K562 (cell line): ENCODE measurements at regions not wholly inside any gene's neighbourhood (a gene's known extent, or its start where the extent isn't known, plus 50 kb on each side); places are given as distances from the start of the nearest gene placed in this dataset.

Experiments
- EP300 ChIP-seq: IDR thresholded peaks from 2 replicates; pipeline ENCODE4 v1.6.1; 2012; ENCODE audit warnings: low read length, improper control_type of control experiment
- HCFC1 ChIP-seq: IDR thresholded peaks from 2 replicates; pipeline ENCODE4 v1.6.1; 2012; ENCODE audit warnings: low read depth, low read length, improper control_type of control experiment
- MBD2 ChIP-seq: sonication (generic); IDR thresholded peaks from 2 replicates; pipeline ENCODE4 v1.6.1; 2016; ENCODE audit warnings: low read depth, borderline replicate concordance
- NR2C1 ChIP-seq, 2 experiments: fragments of 450-650 bp; IDR thresholded peaks; 2 replicates each; pipeline ENCODE4 v1.6.1; 2017; ENCODE audit warnings: mild to moderate bottlenecking in 2 of 2, antibody characterized with exemption in 1 of 2, inconsistent platforms in 1 of 2, missing compliant biosample characterization in 1 of 2, missing genetic modification characterization in 1 of 2
- ZC3H11A ChIP-seq: IDR thresholded peaks from 2 replicates; pipeline ENCODE4 v1.6.1; 2012; ENCODE audit warnings: low read depth, low read length, improper control_type of control experiment
- TF ChIP-seq, protein P1 (sequence below), 3 experiments: IDR thresholded peaks in 2 of 3; conservative IDR thresholded peaks in 1 of 3; 2 replicates each; pipeline ENCODE4 v1.5.1; 2011 to 2012; ENCODE audit warnings: low read length in 3 of 3, mild to moderate bottlenecking in 3 of 3, control low read depth in 2 of 3, improper control_type of control experiment in 1 of 3, inconsistent platforms in 1 of 3, low read depth in 1 of 3, mixed read lengths in 1 of 3, moderate library complexity in 1 of 3; ENCODE audit not compliant: insufficient read depth in 2 of 3

DNA sequence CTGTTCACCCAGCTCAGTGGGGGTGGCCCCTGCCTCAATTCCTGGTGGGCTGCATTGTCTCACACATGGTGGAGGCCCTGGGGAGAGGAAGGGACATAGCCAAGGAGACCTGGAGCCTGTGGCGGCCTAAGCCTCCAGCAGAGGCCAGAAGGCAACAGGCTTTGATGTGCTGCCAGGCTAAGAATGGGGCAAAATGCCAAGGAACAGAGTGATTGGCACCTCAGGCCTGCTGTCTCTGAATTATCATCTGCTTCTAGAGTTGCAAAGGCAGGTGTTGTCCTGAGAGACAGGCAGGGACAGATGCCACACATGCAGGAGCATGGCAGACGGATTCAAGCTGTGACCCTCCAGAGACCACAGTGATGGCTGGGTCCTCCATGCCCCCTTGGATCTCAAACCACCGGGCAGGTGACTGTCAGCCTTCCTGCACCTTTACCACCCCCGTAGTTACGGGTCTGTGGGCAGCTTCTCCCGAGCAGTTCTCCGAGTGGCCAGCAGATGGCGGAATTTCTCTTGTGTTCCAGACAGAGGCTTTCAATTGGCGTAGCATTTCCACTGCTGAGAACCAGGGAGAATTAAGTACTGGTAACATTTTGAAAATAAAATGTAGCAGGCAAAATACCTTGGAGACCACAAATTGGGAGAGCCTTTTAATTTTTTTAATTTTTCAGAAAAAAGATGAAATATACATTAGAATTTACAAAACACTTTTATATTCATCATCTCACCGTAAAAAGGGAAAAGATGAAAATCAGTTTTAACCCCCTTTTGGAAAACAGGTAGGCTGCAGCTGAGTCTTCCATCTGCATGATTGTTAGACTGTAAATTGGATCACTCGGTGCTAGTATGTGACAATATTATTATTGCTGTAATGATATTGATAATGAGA, 525.5 kb upstream of the CFAP20DC start:
- TF ChIP-seq HCFC1 (no peak), EP300 (no peak), NR2C1 (IDR thresholded peaks at IDR 0.05) (no peak), NR2C1 (tag; IDR thresholded peaks at IDR 0.05) (no peak), ZC3H11A (no peak), MBD2 (no peak)
- TF ChIP-seq, protein P1, sequence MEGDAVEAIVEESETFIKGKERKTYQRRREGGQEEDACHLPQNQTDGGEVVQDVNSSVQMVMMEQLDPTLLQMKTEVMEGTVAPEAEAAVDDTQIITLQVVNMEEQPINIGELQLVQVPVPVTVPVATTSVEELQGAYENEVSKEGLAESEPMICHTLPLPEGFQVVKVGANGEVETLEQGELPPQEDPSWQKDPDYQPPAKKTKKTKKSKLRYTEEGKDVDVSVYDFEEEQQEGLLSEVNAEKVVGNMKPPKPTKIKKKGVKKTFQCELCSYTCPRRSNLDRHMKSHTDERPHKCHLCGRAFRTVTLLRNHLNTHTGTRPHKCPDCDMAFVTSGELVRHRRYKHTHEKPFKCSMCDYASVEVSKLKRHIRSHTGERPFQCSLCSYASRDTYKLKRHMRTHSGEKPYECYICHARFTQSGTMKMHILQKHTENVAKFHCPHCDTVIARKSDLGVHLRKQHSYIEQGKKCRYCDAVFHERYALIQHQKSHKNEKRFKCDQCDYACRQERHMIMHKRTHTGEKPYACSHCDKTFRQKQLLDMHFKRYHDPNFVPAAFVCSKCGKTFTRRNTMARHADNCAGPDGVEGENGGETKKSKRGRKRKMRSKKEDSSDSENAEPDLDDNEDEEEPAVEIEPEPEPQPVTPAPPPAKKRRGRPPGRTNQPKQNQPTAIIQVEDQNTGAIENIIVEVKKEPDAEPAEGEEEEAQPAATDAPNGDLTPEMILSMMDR (IDR thresholded peaks at IDR 0.05 in 2 of 3, conservative IDR thresholded peaks at IDR 0.05 in 1 of 3; ENCODE audit: insufficient read depth in 2 of 3, low read depth in 1 of 3, low read length in 3 of 3) = peak; percentile 73 to 83 (median 76)
